SK-N-DZ (cell line): ENCODE measurements at regions not wholly inside any gene's neighbourhood (a gene's known extent, or its start where the extent isn't known, plus 50 kb on each side); places are given as distances from the start of the nearest gene placed in this dataset.

Experiments used
- DNase-seq: peaks from one replicate; pipeline ENCODE4 v3.0.0-alpha.2; 2015; ENCODE audit warnings: low spot score

GRCh38 chr21:15370462-15370975, 305.7 kb upstream of the NRIP1 start:
- DNase-seq, result no peak

- no peak for DNase-seq
Measured at GRCh38 chr21:15373941-15374340, 309.1 kb upstream of the NRIP1 start.

GRCh38 chr21:15379776-15380175, 315.0 kb upstream of the NRIP1 start:
- no peak for DNase-seq

GRCh38 chr21:15383588-15383987, 318.8 kb upstream of the NRIP1 start:
- DNase-seq, result no peak

- DNase-seq, result no peak
Measured at GRCh38 chr21:15390049-15390448, 325.2 kb upstream of the NRIP1 start.

GRCh38 chr21:15397258-15397657, 332.5 kb upstream of the NRIP1 start:
- no peak for DNase-seq

- no peak for DNase-seq
Measured at GRCh38 chr21:15400905-15401304, 328.9 kb upstream of the USP25 start.

GRCh38 chr21:15401331-15401730, 328.5 kb upstream of the USP25 start:
- no peak for DNase-seq

- no peak for DNase-seq
Measured at GRCh38 chr21:15405214-15405613, 324.6 kb upstream of the USP25 start.

- no peak for DNase-seq
Measured at GRCh38 chr21:15406791-15407190, 323.0 kb upstream of the USP25 start.

GRCh38 chr21:15407585-15407984, 322.2 kb upstream of the USP25 start:
- no peak for DNase-seq

GRCh38 chr21:15408089-15408488, 321.7 kb upstream of the USP25 start:
- no peak for DNase-seq

- no peak for DNase-seq
Measured at GRCh38 chr21:15409031-15409430, 320.8 kb upstream of the USP25 start.

GRCh38 chr21:15410853-15411252, 318.9 kb upstream of the USP25 start:
- no peak for DNase-seq

GRCh38 chr21:15414057-15414456, 315.7 kb upstream of the USP25 start:
- DNase-seq, result no peak

GRCh38 chr21:15415541-15416261, 314.1 kb upstream of the USP25 start:
- DNase-seq, result no peak

- DNase-seq, result no peak
Measured at GRCh38 chr21:15421441-15421881, 308.3 kb upstream of the USP25 start.

GRCh38 chr21:15421947-15422346, 307.8 kb upstream of the USP25 start:
- no peak for DNase-seq

GRCh38 chr21:15422783-15423182, 307.0 kb upstream of the USP25 start:
- no peak for DNase-seq

- DNase-seq, result no peak
Measured at GRCh38 chr21:15423676-15424445, 305.9 kb upstream of the USP25 start.

GRCh38 chr21:15425049-15425448, 304.7 kb upstream of the USP25 start:
- DNase-seq, result no peak

- no peak for DNase-seq
Measured at GRCh38 chr21:15430023-15430422, 299.8 kb upstream of the USP25 start.

- no peak for DNase-seq
Measured at GRCh38 chr21:15430577-15430976, 299.2 kb upstream of the USP25 start.
